Common myeloid progenitor, CD34-positive (primary cell): ENCODE measurements at regions not wholly inside any gene's neighbourhood (a gene's known extent, or its start where the extent isn't known, plus 50 kb on each side); places are given as distances from the start of the nearest gene placed in this dataset.

Experiments
- CTCF ChIA-PET: fragments of 350-600 bp; sonication (Branson Sonifier 250); formaldehyde crosslinking; loops from one replicate; lab custom pipeline; 2021; ENCODE audit warnings: antibody characterized with exemption; lab: Charles Lee
- POLR2A ChIA-PET: fragments of 350-600 bp; sonication (Branson Sonifier 250); formaldehyde crosslinking; loops from one replicate; lab custom pipeline; 2021; ENCODE audit warnings: antibody characterized with exemption; lab: Charles Lee
- DNase-seq, 3 donors: peaks; one replicate each; pipeline versions ENCODE4 v3.0.0 to v3.0.0-alpha.2; 2013
- H3K27ac ChIP-seq, 2 experiments: 1 replicate in 1 of 2; 2 replicates in 1 of 2; pipeline ENCODE4 v1.7.0; 2013; ENCODE audit warnings: inconsistent platforms in 2 of 2, low read length in 2 of 2, mild to moderate bottlenecking in 2 of 2, low read depth in 1 of 2, moderate library complexity in 1 of 2; ENCODE audit not compliant: severe bottlenecking in 2 of 2, insufficient read depth in 1 of 2, poor library complexity in 1 of 2
- H3K27me3 ChIP-seq, 5 experiments: replicated peaks in 2 of 5; 1 replicate in 3 of 5; 2 replicates in 2 of 5; pipeline versions ENCODE4 v1.6.1 to v1.7.0; 2013; ENCODE audit warnings: low read length in 4 of 5, mild to moderate bottlenecking in 2 of 5, moderate library complexity in 2 of 5, inconsistent platforms in 1 of 5; ENCODE audit not compliant: insufficient read depth in 5 of 5, control insufficient read depth in 4 of 5
- H3K36me3 ChIP-seq, 4 experiments: 1 replicate in 2 of 4; 2 replicates in 2 of 4; pipeline versions ENCODE4 v1.6.1 to v1.7.0; 2013; ENCODE audit warnings: low read length in 3 of 4, control low read depth in 1 of 4, mild to moderate bottlenecking in 1 of 4; ENCODE audit not compliant: control insufficient read depth in 4 of 4, insufficient read depth in 4 of 4
- H3K4me1 ChIP-seq, 4 experiments: 1 replicate in 3 of 4; 2 replicates in 1 of 4; pipeline versions ENCODE4 v1.6.1 to v1.7.1; 2013; ENCODE audit warnings: low read length in 3 of 4, mild to moderate bottlenecking in 3 of 4, control low read depth in 1 of 4, inconsistent platforms in 1 of 4, moderate library complexity in 1 of 4; ENCODE audit not compliant: control insufficient read depth in 4 of 4, insufficient read depth in 4 of 4; ENCODE audit errors: control extremely low read depth in 1 of 4
- H3K4me3 ChIP-seq, 7 experiments: 1 replicate in 4 of 7; 2 replicates in 3 of 7; pipeline versions ENCODE4 v1.5.1 to v1.7.0; 2013; ENCODE audit warnings: mild to moderate bottlenecking in 7 of 7, low read length in 6 of 7, moderate library complexity in 6 of 7, inconsistent platforms in 2 of 7, low read depth in 2 of 7, control low read depth in 1 of 7; ENCODE audit not compliant: insufficient read depth in 4 of 7, control insufficient read depth in 1 of 7; ENCODE audit errors: extremely low read depth in 1 of 7
- H3K9me3 ChIP-seq, 5 experiments: 1 replicate in 4 of 5; 2 replicates in 1 of 5; pipeline versions ENCODE4 v1.6.1 to v1.7.1; 2013; ENCODE audit warnings: low read length in 4 of 5, mild to moderate bottlenecking in 2 of 5, inconsistent platforms in 1 of 5, low read depth in 1 of 5, moderate library complexity in 1 of 5; ENCODE audit not compliant: control insufficient read depth in 4 of 5, insufficient read depth in 2 of 5; ENCODE audit errors: control extremely low read depth in 1 of 5
- WGBS: methylation state at CpG from one replicate; pipeline ENCODE4 v1.1.5; 2013; ENCODE audit not compliant: insufficient coverage; 5-methylcytosine and 5-hydroxymethylcytosine counted together

DNA sequence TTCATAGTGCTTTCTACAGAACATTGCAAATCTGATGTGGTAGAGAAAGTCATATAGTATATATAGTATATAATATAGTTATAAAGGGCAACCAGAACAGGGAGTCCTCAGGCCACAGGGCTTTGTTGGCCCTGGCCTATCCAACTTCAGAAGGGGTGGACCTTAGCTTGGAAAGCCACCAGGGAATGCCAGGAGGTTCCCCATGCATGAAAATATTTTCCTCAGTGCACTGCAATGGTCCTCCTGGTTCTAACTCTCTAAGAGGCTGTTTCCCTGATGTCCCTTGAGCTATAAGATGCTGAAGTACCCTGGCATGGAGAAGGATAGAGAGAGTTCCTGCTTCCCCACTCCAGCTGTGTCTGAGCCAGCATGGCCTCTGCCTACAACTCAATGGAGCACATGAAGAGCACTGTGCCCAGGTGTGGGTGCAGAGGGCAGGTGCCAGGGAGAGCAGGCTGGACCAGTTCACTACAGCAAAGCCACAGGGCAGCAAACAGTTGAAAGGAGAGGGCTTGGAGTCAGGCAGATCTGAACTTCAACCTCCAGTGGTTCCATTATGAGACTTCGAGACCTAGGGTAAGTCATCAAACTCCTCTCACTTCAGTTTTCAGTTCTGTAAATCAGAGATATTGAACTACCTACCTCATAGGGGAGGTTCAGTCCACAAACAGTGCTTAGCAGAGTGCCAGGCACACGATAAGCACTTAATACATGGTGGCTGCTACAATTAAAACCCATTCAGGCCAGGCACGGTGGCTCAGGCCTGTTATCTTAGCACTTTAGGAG is 183.1 kb downstream of the SALL1 start:
- H3K27me3 ChIP-seq = peaks cover 0 to 11% (median 2%) of the 10 kb centered on the region in 5 experiments
- H3K9me3 ChIP-seq = no peaks in the 10 kb centered on the region
- CTCF ChIA-PET = no interaction called here
- H3K36me3 ChIP-seq = no peaks in the 10 kb centered on the region
- no peak for DNase-seq
- H3K27ac ChIP-seq = no peak overlapping the region
- no peaks in the 10 kb centered on the region for H3K4me1 ChIP-seq
- POLR2A ChIA-PET = no interaction called here
- WGBS = 90% methylated on average over 3 of the region's 3 CpGs
- no peak overlapping the region for H3K4me3 ChIP-seq

DNA sequence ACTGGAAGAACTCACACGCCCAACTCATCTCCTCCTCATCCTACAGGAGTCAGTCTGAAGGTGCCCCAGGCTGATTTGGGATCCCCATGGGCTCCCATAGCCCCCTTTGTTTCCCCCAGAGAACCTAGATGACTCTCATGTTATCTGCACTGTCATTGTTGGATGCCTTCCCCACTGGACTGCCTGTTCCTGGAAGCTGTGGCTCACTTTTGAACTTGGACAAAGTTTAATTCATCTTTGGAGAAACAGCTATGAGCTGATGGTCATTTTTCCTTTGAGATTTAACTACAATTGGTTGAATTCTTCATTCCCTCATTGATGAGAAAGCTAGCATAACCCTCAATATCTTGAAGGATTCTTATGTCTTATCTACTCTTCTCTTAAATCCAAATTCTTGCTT is 186.6 kb downstream of the SALL1 start:
- Histone ChIP-seq H3K27ac (no peak overlapping the region), H3K27me3 (peaks cover 0 to 14% (median 6%) of the 10 kb centered on the region in 5 experiments), H3K9me3 (peaks cover 0 to 1% (median 0%) of the 10 kb centered on the region in 5 experiments), H3K4me1 (no peaks in the 10 kb centered on the region), H3K36me3 (no peaks in the 10 kb centered on the region), H3K4me3 (no peak overlapping the region)
- ChIA-PET CTCF (no interaction called here), POLR2A (no interaction called here)
- no CpG with 5 or more reads among the region's 1 CpG for WGBS
- no peak for DNase-seq

DNA sequence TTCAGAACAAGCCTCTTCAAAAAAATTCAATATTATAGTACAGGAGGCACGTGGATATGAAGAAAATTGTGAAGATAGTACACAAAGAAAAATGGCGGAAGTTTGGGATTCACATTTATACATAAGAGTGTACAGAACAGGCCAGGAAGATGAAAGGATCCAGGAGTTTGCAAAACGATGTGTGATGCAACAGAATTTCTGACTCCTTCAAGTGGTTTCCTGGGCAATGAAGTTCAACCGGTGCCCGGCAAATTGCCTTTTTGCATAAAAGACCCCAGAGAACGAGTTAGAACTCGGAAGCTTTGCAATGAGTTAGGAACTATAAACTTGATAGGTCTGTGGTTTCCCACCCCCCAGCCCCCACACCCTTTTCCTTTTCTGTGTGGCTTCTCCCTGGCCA is 189.1 kb downstream of the SALL1 start:
- ChIA-PET CTCF (no interaction called here), POLR2A (no interaction called here)
- Histone ChIP-seq H3K4me1 (no peaks in the 10 kb centered on the region), H3K4me3 (no peak overlapping the region), H3K36me3 (no peaks in the 10 kb centered on the region), H3K9me3 (peaks cover 0 to 1% (median 0%) of the 10 kb centered on the region in 5 experiments), H3K27me3 (peaks cover 0 to 14% (median 2%) of the 10 kb centered on the region in 5 experiments), H3K27ac (no peak overlapping the region)
- DNase-seq = no peak
- 70% methylated on average over 4 of the region's 7 CpGs for WGBS

DNA sequence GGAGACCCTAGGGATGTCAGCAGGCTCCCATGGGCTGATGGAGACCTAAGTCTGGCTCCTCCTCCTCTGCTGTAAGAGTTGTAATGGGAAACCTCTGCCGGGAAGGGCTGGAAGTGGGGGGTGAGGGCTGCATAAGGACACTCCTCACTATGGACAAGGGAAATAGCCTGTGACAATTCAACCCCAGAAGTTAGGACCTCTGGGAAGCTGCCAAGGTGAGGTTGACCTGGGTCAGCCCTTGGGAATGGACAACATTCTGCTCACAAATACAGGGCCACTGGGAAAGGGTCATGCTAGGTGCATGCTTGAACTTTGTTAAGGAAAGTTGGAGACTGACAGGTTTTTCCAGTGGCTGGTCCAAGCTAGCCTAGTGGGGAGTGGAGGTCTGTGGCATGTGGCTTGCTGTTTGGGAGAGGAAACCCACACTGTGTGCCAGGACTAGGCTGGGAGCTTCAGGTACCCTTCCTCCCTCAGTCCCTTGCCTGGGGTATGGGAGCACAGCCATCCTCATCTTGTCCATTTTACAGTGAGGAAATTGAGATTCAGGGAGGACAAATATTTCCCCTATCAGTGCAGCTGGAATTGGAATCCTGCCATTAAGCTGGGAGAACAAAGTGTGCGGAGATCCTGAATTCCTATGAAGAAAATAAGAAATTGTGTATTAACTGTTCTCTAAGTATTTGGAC is 190.4 kb downstream of the SALL1 start:
- ChIA-PET CTCF (no interaction called here), POLR2A (no interaction called here)
- WGBS = 0% methylated on average over 1 of the region's 2 CpGs
- H3K4me1 ChIP-seq = no peaks in the 10 kb centered on the region
- H3K36me3 ChIP-seq = no peaks in the 10 kb centered on the region
- DNase-seq = no peak
- no peak overlapping the region for H3K27ac ChIP-seq
- H3K4me3 ChIP-seq = no peak overlapping the region
- H3K27me3 ChIP-seq = peaks cover 0 to 14% (median 2%) of the 10 kb centered on the region in 5 experiments
- peaks cover 0 to 1% (median 0%) of the 10 kb centered on the region in 5 experiments for H3K9me3 ChIP-seq

DNA sequence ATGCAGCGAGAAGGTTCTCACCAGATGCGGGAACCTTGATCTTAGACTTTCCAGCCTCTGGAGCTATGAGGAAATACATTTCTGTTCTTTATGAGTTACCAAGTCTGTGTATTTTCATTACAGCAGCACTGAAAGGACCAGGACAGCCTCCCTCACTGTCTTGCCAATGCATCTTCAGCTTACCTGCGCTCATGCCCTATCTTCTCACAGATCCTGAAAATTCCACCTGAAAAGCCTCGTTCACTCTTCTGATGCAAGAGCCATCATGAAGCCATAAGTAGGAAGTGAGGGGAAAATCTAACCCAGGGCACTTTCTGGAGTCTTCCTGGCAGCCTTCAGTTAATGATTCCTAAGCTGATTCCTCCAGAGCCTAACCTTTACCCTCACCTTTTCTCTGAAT is 194.0 kb downstream of the SALL1 start:
- no peaks in the 10 kb centered on the region for H3K36me3 ChIP-seq
- CTCF ChIA-PET = no interaction called here
- POLR2A ChIA-PET = no interaction called here
- H3K9me3 ChIP-seq = peaks cover 0 to 1% (median 0%) of the 10 kb centered on the region in 5 experiments
- WGBS = 100% methylated on average over 3 of the region's 4 CpGs
- peaks cover 0 to 22% (median 1%) of the 10 kb centered on the region in 5 experiments for H3K27me3 ChIP-seq
- H3K4me1 ChIP-seq = no peaks in the 10 kb centered on the region
- no peak overlapping the region for H3K27ac ChIP-seq
- H3K4me3 ChIP-seq = no peak overlapping the region
- DNase-seq = no peak

DNA sequence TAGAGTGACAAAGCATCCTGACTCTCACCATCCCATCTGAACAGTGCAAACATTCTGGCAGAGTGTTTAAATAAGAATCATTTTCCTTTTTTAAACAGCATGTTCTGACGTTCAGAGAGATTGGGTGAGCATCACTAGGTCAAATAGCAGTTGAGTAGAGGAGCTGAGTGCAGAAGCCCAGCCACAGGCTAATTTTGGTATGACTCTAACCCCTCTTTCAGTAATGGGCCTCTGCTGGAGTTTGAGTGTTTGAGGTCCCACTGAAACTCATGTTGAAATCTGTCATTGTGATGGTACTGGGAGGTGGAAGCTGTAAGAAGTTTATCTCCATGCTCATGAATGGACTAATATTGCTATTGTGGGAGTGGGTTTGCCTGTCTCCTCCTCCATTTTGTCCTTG is 194.4 kb downstream of the SALL1 start:
- no peaks in the 10 kb centered on the region for H3K4me1 ChIP-seq
- H3K27ac ChIP-seq = no peak overlapping the region
- no peaks in the 10 kb centered on the region for H3K36me3 ChIP-seq
- no peak overlapping the region for H3K4me3 ChIP-seq
- H3K27me3 ChIP-seq = peaks cover 0 to 20% (median 1%) of the 10 kb centered on the region in 5 experiments
- ChIA-PET POLR2A (no interaction called here), CTCF (no interaction called here)
- DNase-seq = no peak
- H3K9me3 ChIP-seq = peaks cover 0 to 1% (median 0%) of the 10 kb centered on the region in 5 experiments
- WGBS = 86% methylated on average over 1 of the region's 1 CpG

DNA sequence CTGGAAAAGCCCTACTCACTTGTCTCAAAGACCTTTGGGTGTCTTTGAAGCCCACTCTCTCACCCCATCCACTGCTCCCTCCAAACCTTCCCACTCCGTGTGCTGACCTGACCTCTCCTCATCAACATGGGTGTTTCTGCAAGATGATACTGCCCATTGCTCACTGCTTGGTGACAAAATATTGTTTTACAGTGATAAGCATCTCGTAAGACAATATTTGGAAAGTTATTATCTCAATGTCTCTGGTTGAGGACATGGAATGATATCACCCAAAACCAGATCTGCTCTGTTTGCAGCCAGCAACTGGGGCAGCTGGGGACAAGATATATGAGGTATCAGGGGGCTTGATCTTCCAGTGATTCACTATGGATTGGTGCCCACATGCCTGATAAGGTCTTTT is 195.8 kb downstream of the SALL1 start:
- H3K36me3 ChIP-seq = no peaks in the 10 kb centered on the region
- no peaks in the 10 kb centered on the region for H3K4me1 ChIP-seq
- 90% methylated on average over 2 of the region's 2 CpGs for WGBS
- peaks cover 0 to 16% (median 0%) of the 10 kb centered on the region in 5 experiments for H3K27me3 ChIP-seq
- CTCF ChIA-PET = interaction anchor here (1.0 kb wide), 1 partner anchor 15 kb away, joined by 3 read pairs; no protein-coding TSS in a partner anchor
- no peak overlapping the region for H3K27ac ChIP-seq
- no peak overlapping the region for H3K4me3 ChIP-seq
- no peaks in the 10 kb centered on the region for H3K9me3 ChIP-seq
- no peak for DNase-seq
- POLR2A ChIA-PET = no interaction called here
